ENCODE measurements at regions not wholly inside any gene's neighbourhood (a gene's known extent, or its start where the extent isn't known, plus 50 kb on each side); places are given as distances from the start of the nearest gene placed in this dataset.

GRCh38 chr22:47294576-47294975, 532.1 kb downstream of the TBC1D22A start:
- DNase-seq (ENCODE audit: low read depth) = no peak

- DNase-seq (ENCODE audit: low read depth) = no peak
These were observed 531.7 kb downstream of the TBC1D22A start for GRCh38 chr22:47294222-47294532.

GRCh38 chr22:47293368-47294221, 531.1 kb downstream of the TBC1D22A start:
- DNase-seq (ENCODE audit: low read depth) = no peak

- no peak for DNase-seq (ENCODE audit: low read depth)
These were observed 530.3 kb downstream of the TBC1D22A start for GRCh38 chr22:47292546-47293320.

GRCh38 chr22:47291565-47292495, 529.4 kb downstream of the TBC1D22A start:
- DNase-seq (ENCODE audit: low read depth) = no peak

GRCh38 chr22:47290706-47291430, 528.4 kb downstream of the TBC1D22A start:
- DNase-seq (ENCODE audit: low read depth) = no peak

- no peak for DNase-seq (ENCODE audit: low read depth)
These were observed 527.0 kb downstream of the TBC1D22A start for GRCh38 chr22:47289336-47289985.

- no peak for DNase-seq (ENCODE audit: low read depth)
These were observed 526.2 kb downstream of the TBC1D22A start for GRCh38 chr22:47288680-47289079.

GRCh38 chr22:47287516-47287915, 525.1 kb downstream of the TBC1D22A start:
- DNase-seq (ENCODE audit: low read depth) = no peak

GRCh38 chr22:47286590-47286989, 524.1 kb downstream of the TBC1D22A start:
- no peak for DNase-seq (ENCODE audit: low read depth)

- no peak for DNase-seq (ENCODE audit: low read depth)
These were observed 523.5 kb downstream of the TBC1D22A start for GRCh38 chr22:47285981-47286380.

- no peak for DNase-seq (ENCODE audit: low read depth)
These were observed 522.4 kb downstream of the TBC1D22A start for GRCh38 chr22:47284822-47285221.

GRCh38 chr22:47284360-47284759, 521.9 kb downstream of the TBC1D22A start:
- DNase-seq (ENCODE audit: low read depth) = no peak

- no peak for DNase-seq (ENCODE audit: low read depth)
These were observed 521.3 kb downstream of the TBC1D22A start for GRCh38 chr22:47283616-47284270.

GRCh38 chr22:47282851-47283250, 520.4 kb downstream of the TBC1D22A start:
- no peak for DNase-seq (ENCODE audit: low read depth)

- no peak for DNase-seq (ENCODE audit: low read depth)
These were observed 519.9 kb downstream of the TBC1D22A start for GRCh38 chr22:47282366-47282765.

GRCh38 chr22:47281126-47282106, 519.0 kb downstream of the TBC1D22A start:
- DNase-seq (ENCODE audit: low read depth) = no peak

GRCh38 chr22:47280301-47280700, 517.9 kb downstream of the TBC1D22A start:
- DNase-seq (ENCODE audit: low read depth) = no peak

GRCh38 chr22:47279746-47280145, 517.3 kb downstream of the TBC1D22A start:
- DNase-seq (ENCODE audit: low read depth) = no peak

Measured in non-pigmented ciliary epithelial cell (primary cell).